DMS53 treated with DMSO at 0.1 percent for 48 hours (cell line): ENCODE measurements at regions not wholly inside any gene's neighbourhood (a gene's known extent, or its start where the extent isn't known, plus 50 kb on each side); places are given as distances from the start of the nearest gene placed in this dataset.

ENCODE experiments used
- DNase-seq: peaks from one replicate; lab custom pipeline; 2025; ENCODE audit not compliant: unreplicated experiment; lab: John Stamatoyannopoulos, UW

DNA sequence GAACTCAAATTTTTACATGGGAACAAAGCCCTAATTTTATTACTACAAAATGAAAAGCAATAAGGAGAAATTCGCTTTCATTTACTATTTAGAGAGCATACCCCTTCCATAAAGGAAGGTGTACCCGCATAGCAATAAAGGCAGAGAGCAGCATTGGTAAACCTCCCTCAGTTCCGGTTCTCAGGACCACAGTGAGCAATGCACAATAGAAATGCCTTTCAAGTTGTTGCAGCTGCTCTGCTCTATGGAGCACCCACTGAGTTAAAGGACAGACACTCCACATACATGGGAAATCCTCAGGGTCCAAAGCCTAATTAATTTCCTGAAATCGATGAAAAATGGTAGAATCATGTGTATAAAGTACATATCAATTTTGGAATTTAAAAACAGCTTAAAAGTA is 89.9 kb upstream of the MPDZ start:
- DNase-seq: no peak

DNA sequence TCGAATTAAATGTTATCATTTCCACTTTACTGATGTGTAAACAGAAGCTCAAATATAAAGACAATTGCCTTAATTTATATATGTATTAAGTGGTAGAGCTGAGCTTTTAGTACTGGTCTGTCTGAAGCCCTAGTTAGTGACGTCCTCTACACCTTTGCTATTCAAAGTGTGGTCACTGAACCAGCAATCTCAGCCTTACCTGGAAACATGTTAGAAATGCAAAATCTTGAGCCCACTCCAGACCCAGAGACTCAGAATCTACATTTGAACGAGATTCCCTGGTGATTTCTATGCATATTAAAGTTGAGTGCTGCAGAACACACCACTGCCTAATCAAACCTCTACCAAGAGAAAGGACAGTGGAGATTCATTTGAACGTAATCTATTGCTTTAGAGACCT is 88.3 kb upstream of the MPDZ start:
- no peak for DNase-seq

DNA sequence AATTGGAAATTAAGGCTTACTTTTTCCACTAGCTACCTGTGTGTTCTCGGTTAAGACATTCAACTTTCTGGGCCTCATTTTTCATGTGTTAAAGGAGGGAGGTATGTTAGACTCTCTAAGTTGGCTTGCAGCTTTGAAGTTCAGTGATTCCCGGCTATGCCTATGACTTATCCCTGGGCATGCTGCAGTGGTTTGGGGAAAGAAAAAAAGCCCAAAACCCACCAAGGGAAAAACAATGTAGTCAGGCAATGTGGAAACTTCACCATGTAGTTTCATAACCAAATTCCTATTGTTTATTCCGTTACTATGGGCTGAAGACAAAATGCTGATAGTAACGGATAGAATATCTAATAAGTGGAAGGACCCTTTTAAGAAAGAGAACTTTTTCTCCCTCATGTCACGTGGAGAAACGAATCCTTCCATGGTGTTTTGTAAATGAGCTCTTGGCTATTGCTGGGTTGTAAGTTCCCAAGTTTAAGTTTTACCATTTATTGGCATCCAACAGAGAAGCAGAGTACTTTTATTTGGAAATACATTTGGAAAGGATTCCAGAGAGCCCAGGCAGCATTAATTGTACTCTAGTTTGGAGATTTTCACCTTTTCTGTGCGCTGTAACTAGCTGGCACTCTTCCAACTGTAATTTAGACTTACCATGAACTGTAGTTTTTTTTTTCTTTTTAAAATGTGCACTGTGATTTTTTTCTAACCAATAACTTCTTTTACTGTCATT is 84.9 kb upstream of the MPDZ start:
- DNase-seq: no peak

DNA sequence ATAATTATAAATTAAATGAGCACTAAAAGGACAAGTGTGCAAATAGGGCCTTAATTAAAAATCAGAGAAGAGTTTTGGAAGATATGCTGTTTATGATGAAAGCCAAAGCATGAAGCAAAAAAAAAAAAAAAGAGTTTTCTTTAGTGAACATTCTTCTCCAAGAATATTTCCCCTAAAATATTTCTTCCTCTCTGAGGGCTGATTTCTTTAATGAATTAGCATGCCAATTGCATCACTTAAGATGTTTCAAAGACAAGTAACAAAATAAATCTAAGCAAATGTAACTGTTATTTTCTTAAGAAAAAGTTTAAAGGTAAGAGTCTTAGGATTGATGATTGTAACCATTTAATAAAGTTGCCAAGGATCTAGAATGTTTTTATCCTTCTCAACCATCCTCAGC is 81.6 kb upstream of the MPDZ start:
- DNase-seq: no peak

DNA sequence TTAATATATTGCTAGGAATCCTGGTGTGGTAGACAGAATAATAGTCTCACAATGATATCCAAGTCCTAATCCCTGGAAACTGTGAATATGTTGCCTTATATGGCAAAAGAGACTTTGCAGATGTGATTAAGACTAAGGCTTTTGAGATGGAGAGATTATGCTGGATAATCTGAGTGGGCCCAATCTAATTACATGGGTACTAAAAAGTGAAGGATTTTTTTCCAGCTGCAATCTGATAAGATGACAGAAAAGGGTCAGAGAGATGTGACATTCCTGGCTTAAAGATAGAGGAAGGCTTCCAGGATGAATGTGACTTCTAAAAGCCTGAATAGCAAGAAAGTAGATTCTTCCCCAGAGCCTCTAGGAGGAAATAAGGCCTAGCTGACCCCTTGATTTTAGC is 80.7 kb upstream of the MPDZ start:
- DNase-seq: no peak

DNA sequence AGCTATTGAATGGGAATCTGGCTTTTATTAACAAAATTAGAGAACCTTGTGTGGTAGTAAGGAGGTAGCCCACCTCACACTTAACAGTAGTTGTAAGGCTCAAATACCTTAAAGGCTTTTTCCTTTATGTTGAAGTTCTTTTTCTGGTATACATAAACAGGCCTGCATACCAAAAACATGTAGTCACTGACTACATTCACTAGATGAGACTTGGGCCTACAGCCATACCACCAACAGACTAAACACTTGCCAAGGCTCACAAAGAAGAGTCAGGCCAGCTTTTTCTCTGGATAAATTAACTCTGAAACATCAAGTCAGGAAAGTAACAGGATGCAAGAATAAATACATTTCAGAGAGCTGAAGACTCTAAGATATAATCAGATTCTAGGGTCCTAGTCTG is 78.6 kb upstream of the MPDZ start:
- DNase-seq: no peak

DNA sequence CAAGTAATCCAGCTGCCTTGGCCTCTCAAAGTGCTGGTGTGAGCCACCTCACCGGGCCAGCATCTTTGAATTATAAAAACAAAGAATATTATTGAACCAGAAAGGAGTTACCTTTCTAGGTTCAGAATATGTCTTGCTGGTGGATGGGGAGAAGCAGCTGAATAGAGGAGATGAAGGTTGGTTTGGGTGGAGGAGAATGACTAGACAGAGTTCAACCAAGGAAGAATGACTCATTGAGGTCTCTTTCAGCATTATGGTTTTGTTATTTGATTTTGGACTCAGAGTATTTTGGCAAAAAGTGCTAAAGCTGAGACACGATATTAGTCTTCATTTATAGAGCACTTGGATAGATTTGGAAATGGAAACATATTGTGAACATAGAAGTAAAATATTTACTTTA is 75.2 kb upstream of the MPDZ start:
- DNase-seq: peak; percentile 8

DNA sequence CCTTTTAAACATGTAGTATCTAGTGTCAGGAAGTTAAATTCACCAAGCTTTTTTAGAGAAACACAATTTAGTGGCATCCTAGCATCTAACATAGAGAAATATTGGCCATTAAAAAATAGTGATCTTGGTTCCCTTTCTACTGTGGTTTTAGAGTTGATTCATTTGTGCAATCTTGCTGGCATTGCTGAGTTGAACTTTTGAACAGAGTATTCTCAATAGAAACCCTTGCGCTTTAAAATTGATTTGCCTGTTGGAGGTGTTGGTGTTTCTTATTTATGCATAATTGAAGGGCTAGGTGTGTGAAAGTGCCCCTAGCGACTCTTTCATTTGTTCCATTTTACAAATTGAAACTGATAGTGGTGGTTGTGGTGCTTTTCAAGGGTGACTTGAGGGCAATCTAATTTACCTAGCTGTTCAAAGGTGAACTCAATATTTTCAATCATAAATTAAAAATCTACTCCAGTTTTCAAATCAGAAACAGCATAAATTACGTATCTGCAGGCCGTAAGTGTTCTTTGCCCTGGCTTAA is 73.0 kb upstream of the MPDZ start:
- DNase-seq: no peak

DNA sequence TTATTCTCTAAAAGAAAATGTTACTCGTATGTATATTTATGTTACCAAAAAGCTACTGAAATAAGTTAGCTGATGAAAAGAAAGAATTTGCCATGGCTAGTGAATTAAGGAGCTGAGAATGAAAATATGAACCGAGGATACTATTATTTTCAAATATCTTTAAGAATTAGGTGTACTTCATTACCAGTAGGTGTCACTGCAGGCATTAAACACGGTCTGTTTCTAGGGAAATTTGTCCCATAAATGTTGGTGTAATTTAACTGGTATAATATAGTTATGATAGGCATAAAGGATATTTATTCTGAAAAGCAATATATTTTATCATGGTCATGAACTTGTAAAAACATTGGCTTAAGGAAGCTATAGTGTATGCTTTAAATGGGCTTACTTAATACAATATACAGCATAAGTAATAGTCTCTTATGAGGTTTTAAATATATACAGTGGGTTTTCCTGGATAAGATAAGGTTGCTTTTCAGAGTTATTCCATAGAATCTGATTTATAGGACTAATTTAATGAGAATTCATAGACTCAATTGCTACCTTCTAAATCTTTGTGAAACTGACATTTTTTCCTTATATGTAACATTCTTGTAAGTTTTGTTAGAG is 72.4 kb upstream of the MPDZ start:
- DNase-seq: peak; percentile 1

DNA sequence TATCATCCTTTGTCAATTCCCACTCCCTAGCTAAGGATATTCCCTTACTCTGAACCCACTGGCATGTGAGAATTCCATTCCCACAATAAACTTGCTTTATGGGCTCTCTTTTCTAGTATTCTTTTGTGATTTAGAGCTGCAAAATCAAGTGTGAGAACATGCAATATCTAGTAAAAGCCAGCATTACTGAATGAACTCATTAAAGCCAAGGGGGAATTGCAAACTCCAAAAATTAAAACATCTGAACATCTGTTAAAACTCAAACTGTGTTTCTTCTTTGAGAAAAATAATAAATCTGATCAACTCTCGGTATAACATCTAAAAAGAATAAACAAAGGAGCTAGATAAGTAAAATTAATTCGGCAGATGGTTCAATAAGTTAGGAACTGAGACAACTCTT is 53.1 kb upstream of the MPDZ start:
- DNase-seq: no peak

DNA sequence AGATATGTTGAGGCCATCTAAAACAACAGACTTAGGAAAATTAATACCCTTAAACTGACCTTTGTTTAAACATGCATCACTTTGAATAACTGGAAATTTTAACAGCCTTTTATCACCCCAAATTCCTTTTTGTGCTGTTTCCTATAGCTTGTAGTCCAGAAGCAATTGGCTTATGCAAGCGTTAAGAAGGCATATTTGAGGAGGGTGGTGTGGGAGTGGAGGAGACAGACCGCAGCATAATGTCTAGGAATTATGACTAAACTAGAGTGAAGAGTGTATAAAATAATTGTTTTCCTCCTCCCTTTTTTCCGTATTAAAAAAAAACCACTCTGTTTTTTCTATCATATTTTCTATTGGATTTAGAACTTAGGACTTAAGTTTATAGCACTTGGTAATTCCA is 51.8 kb upstream of the MPDZ start:
- DNase-seq: no peak

DNA sequence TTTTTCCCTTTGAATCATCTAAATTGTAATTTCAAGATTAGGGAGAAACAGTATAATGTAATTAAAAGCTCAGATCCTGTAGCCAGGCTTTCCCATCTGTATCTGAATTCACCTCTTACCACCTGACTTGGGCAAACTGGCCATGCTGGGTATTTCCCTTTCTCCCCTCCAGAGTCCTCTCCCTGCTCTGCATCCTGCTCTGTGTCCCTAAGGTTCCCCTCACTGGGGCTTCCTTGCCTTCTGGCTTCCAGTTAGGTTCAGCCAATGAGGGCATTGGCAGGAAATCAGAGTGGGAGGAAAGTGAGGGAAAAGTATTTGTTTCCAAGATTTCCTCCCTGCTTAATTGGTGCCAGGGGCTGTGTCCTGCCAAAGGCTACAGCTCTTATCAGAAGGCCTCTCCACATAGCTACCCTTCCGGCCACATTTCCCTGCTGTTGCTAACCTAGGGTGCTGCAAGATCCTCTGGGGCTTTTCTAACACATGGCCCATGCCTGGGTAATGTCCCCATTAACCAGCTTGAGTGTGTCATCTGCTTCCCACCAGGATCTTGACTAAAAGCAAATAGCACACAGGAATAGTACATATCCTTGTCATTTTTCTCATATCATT is 51.0 kb upstream of the MPDZ start:
- no peak for DNase-seq
